ENCODE measurements at regions not wholly inside any gene's neighbourhood (a gene's known extent, or its start where the extent isn't known, plus 50 kb on each side); places are given as distances from the start of the nearest gene placed in this dataset.

DNA sequence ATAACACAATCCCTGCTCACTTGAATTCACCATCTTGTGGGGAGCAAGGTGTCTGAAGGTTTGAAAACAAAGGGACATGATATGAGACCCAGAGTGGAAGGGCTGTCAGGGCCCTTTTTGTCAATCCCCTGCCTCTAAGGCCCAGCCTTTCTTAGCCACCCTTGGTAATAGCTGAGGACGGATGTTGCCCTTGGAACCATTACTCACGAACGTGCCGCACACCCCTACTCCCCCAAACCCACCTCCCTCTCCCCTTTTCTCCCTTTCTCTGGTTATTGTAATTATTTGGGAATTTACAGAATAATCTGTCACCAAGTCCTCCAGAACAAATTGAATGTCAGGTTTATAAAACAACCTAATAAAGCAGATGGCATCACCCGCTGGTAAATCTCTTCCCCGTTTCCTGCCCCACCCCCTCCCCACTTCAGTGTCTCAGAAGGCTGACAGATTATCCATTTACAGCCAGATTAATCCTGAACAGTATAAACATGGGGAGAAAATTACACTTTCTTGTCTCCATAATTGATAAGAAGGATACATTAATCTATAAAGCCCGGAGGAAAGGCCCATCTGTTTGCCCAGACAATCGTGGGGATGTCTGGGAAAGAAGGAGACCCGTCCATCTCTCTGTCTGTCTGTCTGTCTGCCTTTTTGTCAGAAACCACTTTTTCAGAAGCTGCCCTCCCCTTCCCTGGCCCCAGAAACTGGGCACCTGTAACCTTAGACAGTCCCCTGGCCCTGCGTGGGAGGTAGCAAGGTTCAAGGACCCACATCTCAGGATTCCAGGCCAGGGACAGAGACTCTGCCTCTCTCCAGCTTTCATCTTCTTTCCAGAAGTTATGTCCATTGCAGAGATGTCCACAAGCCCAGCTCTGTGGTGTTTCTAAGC, 60.6 kb upstream of the CD34 start:
- no peak for DNase-seq

GRCh38 chr1:207970329-207971233, 59.7 kb upstream of the CD34 start:
- no peak for DNase-seq

- DNase-seq, result no peak
Observed at GRCh38 chr1:207969528-207969927, 58.6 kb upstream of the CD34 start.

GRCh38 chr1:207968521-207969009, 57.6 kb upstream of the CD34 start:
- DNase-seq, result no peak

GRCh38 chr1:207967703-207968102, 56.8 kb upstream of the CD34 start:
- no peak for DNase-seq

DNA sequence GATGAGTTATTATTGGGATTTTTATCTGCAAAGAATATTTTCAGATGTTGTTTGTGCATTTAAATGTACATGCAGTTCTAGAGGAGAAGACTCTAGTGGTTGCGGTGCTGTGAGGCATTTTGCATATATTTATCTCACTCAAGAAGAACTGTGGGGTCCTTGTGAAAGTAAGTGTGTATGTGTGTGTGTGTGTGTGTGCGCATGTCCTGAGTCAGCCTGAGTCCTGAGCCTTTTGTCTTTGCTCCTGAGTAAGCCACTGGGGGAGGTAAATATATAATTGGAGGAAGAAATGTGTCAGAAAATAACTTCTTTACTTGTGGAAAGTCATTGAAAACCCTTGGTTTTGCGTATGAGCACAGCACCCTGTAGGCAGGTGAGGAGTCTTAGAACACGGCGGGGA, 55.6 kb upstream of the CD34 start:
- no peak for DNase-seq

DNA sequence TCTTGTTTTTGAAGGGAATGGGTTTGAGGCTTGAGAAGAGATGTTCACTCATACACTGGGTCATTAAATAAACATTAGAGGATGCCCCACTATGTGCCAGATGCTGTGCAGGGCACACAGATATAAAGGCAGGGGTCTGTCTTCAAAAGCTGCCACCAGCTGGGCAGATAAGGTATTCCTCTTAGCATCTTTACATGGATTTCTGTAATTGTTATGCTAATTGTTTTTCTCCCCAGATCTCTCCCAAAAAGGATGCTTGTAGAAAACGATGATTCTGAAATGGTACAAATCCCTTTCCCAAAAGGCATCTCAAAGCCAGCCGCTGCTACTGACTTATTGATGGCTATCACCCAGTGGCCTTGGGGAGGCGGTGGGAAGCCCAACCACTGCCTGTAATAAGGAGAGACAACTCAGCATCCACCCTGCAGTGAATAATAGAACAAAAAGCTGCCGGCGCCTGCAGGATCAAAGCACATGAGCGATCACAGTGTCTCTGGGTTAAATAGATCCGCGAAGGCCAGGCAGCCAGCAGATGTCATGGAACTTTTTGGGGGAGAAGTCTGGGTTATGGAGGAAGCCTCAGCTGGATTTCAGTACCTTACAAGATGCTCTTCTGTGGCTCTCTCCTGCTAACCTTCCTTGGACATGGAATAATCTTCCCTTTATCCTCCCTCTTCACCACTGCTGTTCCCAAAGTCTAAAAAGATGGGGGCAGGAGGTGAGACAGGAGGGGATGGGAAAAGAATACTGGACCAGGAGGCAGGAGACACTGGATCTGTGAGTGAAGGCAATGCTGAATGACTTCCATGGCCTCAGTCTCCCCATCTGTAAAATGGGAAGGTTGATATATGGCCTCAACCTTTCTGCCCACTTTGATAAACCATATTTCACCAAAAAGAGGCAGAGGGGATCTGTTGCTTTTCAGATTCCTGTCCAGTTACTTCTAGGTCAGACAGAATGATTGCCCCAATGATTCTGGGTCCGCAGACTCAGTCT, 54.8 kb upstream of the CD34 start:
- peak in 1 of 2 experiments; percentile 14 for DNase-seq

DNA sequence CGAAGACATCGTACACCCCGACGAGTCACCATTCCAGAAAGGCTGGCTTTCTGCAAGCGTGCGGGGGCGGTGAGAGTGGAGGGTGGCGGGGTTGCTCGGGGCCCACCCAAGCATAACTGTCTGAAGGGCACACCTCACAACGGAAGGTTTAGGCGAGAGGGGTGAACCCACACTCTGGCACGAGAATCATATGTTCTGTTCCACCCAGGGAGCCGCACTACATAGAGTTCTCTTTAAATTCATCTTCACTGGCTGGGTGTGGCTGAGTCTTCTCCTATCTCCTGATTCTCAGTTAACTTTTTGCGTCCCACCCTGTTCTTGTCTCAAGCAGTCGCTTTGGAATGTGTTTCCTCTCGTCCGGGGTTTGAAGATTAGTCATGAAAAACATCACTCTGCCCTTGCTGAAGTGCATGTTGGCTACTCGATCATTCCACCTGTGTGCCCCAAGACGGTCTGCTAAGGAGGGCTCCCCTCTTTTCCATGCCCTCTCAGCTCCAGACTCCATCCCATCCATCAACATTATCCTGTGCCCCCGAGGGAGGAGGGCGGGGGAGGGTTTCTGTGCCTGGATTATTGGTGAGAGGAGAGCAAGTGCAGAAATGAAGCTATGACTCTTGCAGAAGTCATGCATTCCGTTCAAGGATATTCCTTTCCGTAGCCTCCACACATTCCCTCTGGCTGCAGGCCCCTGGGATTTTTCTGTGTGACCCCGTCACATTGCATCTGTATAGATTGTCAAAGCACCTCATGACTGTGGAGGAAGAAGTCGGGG, 53.5 kb upstream of the CD34 start:
- DNase-seq, result no peak

DNA sequence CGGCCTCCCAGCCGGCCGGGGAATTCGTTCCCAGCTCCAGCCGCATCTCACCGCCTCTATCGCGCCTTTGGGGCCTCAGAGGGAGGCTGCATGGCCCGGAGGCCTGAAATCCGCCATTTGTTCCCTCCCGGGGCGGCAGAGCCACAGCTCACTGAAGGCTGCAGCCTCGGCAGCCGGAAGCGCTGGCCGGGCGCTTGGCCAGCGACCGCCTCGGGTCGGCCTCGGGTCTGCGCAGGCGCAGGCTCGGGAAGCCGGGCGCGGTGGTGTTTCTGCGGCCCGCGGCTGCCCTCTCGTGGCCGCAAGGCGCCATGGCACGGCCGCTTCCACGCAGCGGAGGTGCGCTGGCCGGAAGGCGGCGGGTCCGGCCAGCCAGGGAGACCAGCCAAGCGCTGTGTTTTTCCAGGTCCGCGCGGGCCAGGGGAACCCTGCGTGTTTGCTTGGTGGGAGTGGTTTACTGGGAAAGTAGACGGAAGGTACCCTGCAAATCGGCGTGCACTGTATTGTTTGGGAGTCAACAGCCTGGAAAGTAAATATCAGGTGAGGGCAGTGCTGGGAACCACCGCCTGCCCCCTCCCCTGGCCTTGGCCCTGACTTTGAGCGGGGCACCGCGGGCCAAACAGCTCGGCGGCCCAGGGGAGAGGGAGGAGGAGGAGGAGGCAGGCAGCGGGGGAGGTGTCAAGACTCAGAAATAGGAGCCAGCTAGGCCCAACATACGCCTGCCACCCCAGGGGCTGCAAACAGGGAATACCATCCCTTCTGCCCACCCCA, 52.7 kb upstream of the CD34 start:
- DNase-seq, result peak; percentile 56 to 67

GRCh38 chr1:207962716-207963426, 51.9 kb upstream of the CD34 start:
- DNase-seq, result peak; percentile 41 to 47

Data from Kasumi-1 (cell line).